ENCODE measurements at regions not wholly inside any gene's neighbourhood (a gene's known extent, or its start where the extent isn't known, plus 50 kb on each side); places are given as distances from the start of the nearest gene placed in this dataset.
"Not testable (repeated sequence)": the region's sequence is repeated elsewhere in the genome, so short reads cannot be mapped to it uniquely, and the experiment has no call there.

DNA sequence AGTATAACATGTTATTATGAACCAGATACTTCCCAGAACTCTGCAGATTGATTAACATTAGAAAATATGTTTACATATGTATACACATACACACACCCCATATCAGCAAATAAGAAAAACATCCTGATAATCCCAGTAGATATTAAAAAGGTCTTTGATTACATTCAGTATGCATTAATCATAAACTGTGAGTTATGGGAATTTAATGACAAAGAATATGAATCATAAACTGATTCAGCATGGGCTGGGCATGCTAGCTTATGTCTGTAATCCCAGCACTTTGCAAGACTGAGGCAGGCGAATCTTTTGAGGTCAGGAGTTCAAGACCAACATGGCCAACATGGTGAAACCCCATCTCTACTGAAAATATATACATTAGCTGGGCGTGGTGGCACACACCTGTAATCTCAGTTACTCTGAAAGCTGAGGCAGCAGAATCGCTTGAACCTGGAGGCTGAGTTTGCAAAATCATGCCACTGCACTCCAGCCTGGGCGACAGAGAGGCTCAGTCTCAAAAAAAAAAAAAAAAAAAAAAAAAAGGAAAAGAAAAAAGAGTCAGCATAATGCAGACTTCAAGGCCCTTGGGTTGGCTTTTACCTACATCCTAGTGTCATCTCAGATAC, 581.9 kb upstream of the PRR20A start:
- peak; percentile 69 for ATAC-seq

- ATAC-seq = no peak
These were observed 579.4 kb upstream of the PRR20A start for GRCh38 chr13:56561327-56561726.

DNA sequence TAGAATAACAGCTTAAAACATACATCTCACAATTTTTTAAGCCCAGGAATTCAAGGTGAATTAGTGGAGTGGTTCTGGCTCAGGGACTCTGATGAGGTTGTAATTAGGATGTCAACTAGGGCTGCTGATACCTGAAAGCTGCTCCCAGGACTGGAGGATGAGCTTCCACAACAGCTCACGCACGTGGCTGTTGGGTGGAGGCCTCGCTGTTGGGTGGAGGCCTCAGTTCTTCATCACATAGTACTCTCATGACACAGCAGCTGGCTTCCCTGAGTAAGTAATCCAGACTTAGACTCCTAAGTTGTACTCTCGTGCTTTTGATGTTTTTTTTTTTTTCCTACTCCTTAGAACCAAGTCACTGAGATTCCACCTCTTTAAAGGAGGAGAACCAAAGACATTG, 577.1 kb upstream of the PRR20A start:
- no peak for ATAC-seq

GRCh38 chr13:56586976-56587375, 553.7 kb upstream of the PRR20A start:
- no peak for ATAC-seq

DNA sequence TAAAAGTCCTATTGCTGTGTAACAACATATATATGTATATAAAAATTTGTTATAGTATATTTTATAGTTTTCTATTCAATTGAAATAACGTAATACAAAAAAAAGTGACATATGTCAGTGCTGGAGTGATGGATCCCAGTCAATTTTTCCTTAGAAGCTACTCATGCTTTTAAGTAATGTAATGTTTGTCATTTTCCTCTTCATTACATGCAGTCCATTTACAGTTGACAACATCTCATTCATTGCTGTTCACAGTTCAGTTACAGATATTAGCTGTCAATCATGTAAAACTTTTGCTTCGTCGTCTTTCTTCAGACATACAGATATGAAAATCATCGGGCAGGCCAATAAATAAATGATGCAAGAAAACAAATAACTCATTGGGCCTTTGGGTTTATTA, 525.1 kb upstream of the PRR20A start:
- no peak for ATAC-seq

- ATAC-seq = no peak
These were observed 517.9 kb upstream of the PRR20A start for GRCh38 chr13:56622840-56623239.

- not testable (repeated sequence) for ATAC-seq
These were observed 511.8 kb upstream of the PRR20A start for GRCh38 chr13:56628886-56629285.

GRCh38 chr13:56631060-56631459, 509.7 kb upstream of the PRR20A start:
- not testable (repeated sequence) for ATAC-seq

- no peak for ATAC-seq
These were observed 487.7 kb upstream of the PRR20A start for GRCh38 chr13:56653043-56653442.

- ATAC-seq = no peak
These were observed 481.7 kb upstream of the PRR20A start for GRCh38 chr13:56659041-56659471.

- no peak for ATAC-seq
These were observed 470.2 kb upstream of the PRR20A start for GRCh38 chr13:56670563-56670962.

GRCh38 chr13:56681404-56681803, 459.3 kb upstream of the PRR20A start:
- no peak for ATAC-seq

GRCh38 chr13:56687131-56687530, 453.6 kb upstream of the PRR20A start:
- no peak for ATAC-seq

DNA sequence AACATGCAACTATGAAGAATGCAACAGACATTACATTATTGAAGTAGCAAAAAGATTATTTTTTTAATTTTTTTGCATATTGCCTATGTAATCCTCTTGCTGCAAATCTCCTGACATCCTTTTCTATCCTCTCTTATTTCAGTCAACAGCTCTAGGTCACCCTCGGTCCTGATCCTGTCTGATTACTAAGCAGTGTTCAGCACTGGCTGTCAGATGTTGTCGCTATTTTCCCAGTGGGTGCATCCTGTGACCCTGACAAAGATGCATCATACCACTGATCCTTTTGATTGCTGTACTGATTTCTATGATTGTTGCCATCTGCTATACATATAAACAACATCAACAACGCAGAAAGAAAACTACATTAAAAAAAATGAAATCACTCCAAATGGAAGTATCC, 443.7 kb upstream of the PRR20A start:
- ATAC-seq = no peak

DNA sequence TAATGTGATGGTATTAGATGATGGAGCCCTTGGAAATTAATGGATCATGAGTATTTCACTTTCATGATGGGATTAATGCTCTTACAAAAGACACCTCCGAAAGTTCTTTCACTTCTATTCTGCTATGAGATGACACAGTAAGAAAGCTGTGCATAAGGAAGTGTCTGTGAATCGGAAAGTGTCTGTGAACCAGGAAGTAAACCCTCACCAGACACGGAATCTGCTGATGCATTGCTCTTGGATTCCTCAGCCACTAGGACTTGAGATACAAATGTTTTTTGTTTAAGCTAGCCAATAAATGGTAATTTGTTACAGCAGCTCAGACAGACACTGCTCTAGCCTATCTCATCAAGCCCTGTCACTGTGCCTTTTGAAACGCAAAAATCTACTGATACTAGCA, 440.4 kb upstream of the PRR20A start:
- ATAC-seq = no peak

GRCh38 chr13:56706485-56706884, 434.2 kb upstream of the PRR20A start:
- ATAC-seq = no peak

- ATAC-seq = no peak
These were observed 427.1 kb upstream of the PRR20A start for GRCh38 chr13:56713656-56714055.

DNA sequence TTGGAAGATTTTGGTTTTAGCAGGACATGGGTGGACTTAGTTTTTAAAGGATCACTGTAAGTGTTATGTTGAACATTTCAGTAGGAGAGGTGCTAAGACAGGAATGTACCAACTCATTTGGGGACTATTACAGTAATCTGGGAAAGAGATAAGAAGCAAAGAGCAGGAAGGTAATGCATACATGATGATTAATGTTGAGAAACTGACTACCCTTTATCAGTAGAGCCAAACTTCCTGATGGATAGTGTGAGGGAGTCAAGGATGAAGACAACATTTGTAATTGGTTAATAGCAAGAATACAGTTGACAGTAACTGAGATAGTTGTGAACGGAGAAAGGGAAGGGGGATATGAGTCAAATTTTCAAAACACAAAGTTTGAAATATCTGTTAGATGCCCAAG, 421.9 kb upstream of the PRR20A start:
- no peak for ATAC-seq

- ATAC-seq = peak; percentile 99
These were observed 419.9 kb upstream of the PRR20A start for GRCh38 chr13:56720841-56721240.

- no peak for ATAC-seq
These were observed 405.2 kb upstream of the PRR20A start for GRCh38 chr13:56735537-56735942.

GRCh38 chr13:56736966-56737365, 403.8 kb upstream of the PRR20A start:
- peak; percentile 98 for ATAC-seq

GRCh38 chr13:56752636-56753035, 388.1 kb upstream of the PRR20A start:
- ATAC-seq = no peak

- no peak for ATAC-seq
These were observed 385.4 kb upstream of the PRR20A start for GRCh38 chr13:56755181-56755935.

DNA sequence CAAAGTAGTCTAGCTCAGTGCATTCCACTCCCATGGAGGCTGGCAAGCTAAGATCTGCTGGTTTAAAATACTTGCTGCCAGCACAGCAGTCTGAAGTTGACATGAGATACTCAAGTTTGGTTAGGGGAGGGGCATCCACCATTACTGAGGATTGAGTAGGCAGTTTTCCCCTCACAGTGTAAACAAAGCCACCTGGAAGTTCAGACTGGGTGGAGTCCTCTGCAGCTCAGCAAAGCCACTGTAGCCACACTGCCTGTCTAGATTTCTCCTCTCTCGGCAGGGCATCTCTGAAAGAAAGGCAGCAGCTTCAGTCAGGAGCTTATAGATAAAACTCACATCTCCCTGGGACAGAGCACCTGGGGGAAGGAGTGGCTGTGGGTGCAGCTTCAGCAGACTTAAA, 377.4 kb upstream of the PRR20A start:
- ATAC-seq = not testable (repeated sequence)
